GM13977 (cell line): ENCODE measurements at regions not wholly inside any gene's neighbourhood (a gene's known extent, or its start where the extent isn't known, plus 50 kb on each side); places are given as distances from the start of the nearest gene placed in this dataset.

Source experiments
- DNase-seq: peaks from one replicate; pipeline ENCODE4 v3.0.0; 2012; ENCODE audit warnings: low spot score
- in situ Hi-C: fragments of 300-500 bp; cut with MboI; formaldehyde crosslinking; loops from one replicate; pipeline ENCODE4 v1.12.0; 2022; ENCODE audit warnings: low sequenced_read_pairs, low pct_unique_long_range_greater_than_20kb, mixed read lengths, inconsistent platforms; ENCODE audit not compliant: unreplicated experiment
- TF ChIP-seq, protein P1 (sequence below): IDR thresholded peaks from 2 replicates; pipeline ENCODE4 v1.5.1; 2012; ENCODE audit warnings: mild to moderate bottlenecking, control low read depth; ENCODE audit not compliant: insufficient read depth; ENCODE audit errors: extremely low read depth, missing control alignments

DNA sequence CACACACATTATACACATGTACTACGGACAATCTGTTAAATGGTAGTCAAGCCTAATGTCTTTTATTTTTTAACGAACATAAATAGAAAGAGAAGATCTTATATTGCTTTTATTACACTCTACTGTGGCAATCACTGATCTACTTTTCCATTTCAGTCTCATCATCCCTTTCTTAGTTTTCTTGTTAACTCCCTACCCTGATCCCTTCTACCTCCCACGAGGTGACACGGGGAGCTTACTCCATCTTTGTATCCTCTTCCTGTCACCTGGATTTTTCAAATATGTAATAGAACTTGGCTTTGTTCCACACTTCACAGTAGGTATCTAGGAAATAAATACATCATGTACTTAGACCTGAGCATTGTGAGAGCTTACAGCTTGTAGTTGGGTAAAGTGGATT is 211.0 kb downstream of the PIK3R1 start:
- DNase-seq, result no peak
- in situ Hi-C loops, result no loop called here
- TF ChIP-seq, protein P1, sequence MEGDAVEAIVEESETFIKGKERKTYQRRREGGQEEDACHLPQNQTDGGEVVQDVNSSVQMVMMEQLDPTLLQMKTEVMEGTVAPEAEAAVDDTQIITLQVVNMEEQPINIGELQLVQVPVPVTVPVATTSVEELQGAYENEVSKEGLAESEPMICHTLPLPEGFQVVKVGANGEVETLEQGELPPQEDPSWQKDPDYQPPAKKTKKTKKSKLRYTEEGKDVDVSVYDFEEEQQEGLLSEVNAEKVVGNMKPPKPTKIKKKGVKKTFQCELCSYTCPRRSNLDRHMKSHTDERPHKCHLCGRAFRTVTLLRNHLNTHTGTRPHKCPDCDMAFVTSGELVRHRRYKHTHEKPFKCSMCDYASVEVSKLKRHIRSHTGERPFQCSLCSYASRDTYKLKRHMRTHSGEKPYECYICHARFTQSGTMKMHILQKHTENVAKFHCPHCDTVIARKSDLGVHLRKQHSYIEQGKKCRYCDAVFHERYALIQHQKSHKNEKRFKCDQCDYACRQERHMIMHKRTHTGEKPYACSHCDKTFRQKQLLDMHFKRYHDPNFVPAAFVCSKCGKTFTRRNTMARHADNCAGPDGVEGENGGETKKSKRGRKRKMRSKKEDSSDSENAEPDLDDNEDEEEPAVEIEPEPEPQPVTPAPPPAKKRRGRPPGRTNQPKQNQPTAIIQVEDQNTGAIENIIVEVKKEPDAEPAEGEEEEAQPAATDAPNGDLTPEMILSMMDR, result no peak

DNA sequence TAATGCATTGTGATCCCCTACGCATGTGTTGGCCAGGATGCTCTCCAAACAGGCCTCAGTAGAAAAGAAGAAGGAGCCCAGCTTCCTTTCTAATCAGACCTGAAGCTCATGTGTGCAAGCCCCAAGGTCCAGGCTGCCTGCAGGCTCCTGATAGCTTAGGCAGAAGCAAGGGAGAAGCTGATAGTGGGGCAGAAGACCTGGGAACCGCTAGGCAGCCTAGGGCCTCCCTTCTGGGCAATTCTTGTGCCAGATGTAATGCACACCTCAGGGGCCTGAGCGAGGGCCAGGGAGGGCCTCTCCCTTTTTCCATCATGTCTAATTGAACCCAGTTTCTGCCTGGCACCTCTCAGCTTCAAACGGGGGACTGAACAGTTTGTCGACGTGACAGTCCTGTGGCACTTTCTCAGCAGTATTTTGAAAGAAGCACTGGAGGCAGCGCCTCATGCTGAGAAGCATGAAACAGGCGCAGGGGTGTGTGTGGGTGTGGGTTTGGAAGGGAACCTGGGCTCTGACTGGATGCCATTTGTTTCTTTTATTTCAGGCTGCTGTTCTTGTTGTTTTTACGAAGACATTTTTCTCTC is 212.8 kb downstream of the PIK3R1 start:
- no peak for DNase-seq
- in situ Hi-C loops, result no loop called here
- TF ChIP-seq, protein P1, result no peak

DNA sequence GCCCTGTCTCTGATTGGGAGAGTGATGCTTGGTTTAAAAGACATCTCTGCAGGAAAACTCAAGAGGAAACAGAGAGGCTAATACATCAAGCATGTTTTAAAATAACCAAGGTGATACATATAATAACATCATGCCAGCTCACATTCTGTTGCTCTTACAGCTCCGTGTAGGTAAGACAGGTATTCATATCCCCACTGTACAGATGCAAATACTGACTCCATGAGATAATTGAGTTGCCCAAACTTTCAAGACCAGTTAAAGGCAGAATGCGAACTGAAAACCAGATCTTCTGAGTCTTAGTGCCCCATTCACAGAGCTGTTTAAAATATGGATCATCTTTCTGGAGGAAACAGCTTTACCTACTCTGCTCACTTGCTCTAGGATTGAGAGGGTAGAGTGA is 214.0 kb downstream of the PIK3R1 start:
- no peak for DNase-seq
- in situ Hi-C loops, result no loop called here
- TF ChIP-seq, protein P1, result no peak

DNA sequence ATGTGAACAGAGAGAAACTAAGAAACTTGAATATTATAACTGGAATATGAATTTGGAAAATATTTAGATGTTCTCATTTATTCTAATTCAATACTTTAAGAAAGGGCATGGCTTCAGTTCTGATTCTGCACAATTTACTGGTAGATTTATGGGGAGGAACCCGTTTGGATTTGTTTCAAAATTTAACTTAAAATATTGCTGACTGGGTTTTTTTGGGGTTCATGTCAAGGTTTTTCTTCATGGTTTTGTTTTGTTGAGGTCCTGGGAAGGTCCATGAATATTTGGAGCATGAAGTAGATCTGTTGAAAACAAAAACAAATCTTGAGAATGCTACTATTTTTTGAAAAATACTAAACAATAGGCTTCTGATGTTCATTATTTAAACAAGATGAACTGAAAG is 214.7 kb downstream of the PIK3R1 start:
- TF ChIP-seq, protein P1, result no peak
- DNase-seq, result no peak
- in situ Hi-C loops, result no loop called here

DNA sequence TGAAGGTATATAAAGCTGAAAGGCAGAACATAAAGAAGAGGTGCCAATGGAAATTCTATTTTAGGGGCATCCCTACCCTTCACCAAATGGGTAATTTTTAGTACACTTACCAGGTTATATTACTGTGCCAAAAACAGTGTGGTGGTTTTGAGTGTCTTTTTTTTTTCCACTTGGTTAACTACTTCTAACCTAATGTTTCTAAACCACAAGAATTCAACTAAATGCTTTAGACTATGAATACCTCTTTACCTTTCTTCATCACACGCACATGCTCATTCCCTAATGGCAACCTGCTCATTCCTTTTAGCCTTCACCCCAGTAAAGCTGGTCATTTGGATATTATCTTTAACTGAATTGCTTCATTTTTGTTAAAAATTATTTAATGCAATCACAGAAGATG is 215.6 kb downstream of the PIK3R1 start:
- TF ChIP-seq, protein P1, result no peak
- in situ Hi-C loops, result no loop called here
- DNase-seq, result no peak

DNA sequence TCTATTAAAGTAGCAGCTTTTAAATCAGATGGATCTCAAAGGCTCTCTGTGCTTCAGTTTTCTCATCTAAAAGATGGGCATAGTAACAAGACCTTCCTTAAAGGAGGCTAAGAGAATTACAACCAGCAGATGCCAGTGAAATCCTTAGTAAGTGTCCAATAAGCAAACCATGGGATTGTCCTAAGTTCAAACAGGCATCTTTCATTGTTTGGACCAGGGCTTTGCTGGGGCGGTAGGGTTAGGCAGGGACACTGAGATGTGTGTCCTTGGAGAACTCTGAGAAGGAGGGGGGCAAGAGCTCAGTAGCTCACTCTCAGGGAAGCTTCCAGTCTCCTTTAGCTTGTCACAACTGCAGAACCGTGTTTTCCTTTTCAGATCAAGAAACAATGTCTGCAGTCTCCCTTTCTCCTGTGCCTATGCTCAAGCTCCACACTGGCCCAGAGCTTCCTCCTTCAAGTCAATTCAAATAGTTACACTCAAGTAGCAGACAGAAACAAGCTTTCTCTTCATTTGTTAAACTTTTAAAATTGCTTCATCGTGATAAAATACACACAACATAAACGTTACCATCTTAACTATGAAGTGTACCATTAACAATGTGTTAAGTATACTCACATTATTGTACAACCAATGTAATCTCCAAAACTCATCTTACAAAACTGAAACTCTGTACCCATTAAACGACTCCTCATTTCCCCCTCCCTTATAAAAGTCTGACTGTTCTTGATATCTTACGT is 216.2 kb downstream of the PIK3R1 start:
- in situ Hi-C loops, result no loop called here

More for the DNA sequence above, 216.2 kb downstream of the PIK3R1 start:
- TF ChIP-seq, protein P1, result no peak
- no peak for DNase-seq
